ENCODE measurements at regions not wholly inside any gene's neighbourhood (a gene's known extent, or its start where the extent isn't known, plus 50 kb on each side); places are given as distances from the start of the nearest gene placed in this dataset.

DNA sequence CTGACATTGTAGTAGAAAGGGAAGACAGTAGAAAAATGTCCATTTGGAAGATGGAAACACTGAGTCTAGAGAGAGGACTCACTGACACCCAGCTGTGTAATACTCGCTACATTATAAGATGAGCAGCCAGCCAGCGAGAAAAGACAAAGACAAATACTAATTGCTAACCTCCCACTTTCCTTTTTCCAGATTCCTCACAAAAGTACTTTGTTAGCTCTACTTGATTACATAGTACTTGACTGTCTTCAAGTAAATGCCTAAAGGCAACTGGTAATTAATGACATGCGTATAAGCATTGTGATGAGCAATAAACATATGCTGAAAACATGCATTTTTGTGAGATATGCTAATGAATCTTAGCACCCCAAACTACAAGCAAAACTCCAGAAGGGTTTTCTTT is 363.1 kb downstream of the GPAM start:
- TF ChIP-seq POLR2AphosphoS5 (IDR thresholded peaks at IDR 0.05; ENCODE audit: borderline replicate concordance, low read depth, low read length) (no peak), EZH2 (IDR thresholded peaks at IDR 0.05) (no peak)
